NCI-H1048 (cell line): ENCODE measurements at regions not wholly inside any gene's neighbourhood (a gene's known extent, or its start where the extent isn't known, plus 50 kb on each side); places are given as distances from the start of the nearest gene placed in this dataset.
"Not testable (repeated sequence)": the region's sequence is repeated elsewhere in the genome, so short reads cannot be mapped to it uniquely, and the experiment has no call there.

Experiments
- DNase-seq: peaks from one replicate; lab custom pipeline; 2025; lab: John Stamatoyannopoulos, UW

DNA sequence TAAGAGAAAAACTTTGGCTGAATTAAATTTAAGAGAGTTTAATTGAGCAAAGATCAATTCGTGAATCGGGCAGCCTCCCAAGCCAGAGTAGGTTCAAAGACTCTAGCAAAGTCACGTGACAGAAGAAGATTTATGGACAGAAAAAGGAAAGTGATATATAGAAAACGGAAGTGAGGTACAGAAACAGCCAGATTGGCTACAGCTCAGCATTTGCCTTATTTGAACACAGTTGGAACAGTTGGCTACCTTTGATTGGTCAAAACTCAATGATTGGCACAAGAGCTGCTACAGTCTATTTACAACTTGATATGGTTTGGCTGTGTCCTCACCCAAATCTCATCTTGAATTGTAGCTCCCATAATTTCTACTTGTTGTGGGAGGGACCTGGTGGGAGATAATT lies 102.6 kb downstream of the PLG start:
- DNase-seq: no peak

DNA sequence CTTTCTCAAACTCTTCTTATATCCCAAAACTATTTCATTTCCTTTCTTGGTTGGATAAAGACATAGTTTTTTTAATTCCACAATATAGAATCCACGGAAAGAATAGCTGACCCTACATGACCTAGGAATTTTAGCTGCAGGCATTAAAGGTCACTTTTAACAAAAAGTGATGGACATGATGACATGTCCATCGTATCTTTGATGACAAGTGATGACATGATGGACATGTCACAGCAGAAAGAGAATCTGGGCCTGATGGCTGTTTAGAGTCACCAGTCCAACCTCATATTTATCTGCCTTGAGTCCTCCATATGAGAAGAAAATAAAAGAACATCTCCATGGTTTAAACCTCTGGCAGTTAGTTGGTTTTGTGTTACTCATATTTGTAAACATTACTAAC lies 106.2 kb downstream of the PLG start:
- DNase-seq: no peak

DNA sequence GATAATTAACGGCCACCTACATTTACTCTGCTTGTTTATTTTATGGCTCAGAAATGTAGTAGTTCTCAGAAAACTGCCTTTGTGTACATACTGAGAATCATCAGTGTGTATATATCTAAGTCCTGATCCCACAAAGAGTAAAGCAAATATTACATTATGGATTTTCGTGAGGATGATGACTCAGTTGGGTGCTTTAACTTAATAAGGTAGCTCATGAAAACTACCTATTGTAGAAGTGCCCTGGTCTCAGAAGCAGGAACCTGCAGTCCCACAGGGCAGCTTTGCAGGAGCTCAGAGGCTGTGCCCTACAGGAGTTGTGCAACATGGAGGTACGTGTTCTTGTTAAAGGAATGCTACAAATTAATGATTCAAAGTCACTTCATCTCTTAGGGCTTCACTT lies 108.2 kb downstream of the PLG start:
- no peak for DNase-seq

DNA sequence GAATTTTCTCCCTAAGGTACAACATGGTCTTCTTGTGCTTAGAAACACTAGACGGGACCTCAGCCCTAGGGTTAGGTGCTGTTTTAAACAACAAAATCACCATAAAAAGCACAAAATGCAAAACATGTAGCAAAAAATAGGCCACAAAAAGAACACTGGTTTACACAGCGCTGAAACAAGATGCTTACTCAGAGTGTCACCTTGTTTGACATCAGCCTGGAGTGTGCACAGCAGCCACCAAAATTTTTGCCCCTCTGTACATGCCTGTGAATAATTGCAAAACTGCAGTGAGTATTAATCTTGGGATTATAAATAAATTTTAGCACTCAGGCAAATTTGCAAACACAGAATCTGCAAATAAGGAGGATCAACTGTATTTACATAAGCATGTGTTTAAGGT lies 110.1 kb downstream of the PLG start:
- DNase-seq: no peak

DNA sequence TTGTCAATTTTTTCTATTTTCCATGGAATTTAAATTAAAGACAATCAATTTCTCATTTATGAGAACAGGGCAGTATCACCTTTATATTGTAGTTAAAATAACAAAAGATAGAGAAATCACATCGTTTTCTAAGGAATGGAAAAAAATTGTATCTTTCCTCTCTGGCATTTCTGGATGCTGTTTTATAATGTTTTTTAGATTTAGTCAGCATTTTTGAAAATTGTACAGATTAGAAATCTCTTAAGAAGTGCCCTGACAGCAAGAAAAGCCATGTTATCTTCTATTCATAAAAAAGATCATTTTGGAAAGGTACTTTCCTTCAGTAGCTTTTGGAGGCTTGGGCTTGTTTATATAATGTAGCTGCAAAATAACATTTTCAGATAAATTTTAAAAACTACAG lies 116.9 kb downstream of the PLG start:
- DNase-seq: no peak

DNA sequence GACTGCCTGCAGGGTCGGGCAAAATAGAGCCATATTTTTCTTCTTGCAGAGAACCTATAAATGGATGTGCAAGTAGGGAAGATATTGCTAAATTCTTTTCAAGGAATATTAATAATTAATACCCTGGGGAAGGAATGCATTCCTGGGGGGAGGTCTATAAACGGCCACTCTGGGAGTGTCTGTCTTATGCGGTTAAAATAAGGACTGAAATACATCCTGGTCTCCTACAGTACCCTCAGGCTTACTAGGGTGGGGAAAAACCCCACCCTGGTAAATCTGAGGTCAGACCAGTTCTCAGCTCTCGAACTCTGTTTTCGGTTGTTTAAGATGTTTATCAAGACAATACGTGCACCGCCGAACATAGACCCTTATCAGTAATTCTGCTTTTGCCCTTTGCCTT lies 118.6 kb downstream of the PLG start:
- DNase-seq: not testable (repeated sequence)

DNA sequence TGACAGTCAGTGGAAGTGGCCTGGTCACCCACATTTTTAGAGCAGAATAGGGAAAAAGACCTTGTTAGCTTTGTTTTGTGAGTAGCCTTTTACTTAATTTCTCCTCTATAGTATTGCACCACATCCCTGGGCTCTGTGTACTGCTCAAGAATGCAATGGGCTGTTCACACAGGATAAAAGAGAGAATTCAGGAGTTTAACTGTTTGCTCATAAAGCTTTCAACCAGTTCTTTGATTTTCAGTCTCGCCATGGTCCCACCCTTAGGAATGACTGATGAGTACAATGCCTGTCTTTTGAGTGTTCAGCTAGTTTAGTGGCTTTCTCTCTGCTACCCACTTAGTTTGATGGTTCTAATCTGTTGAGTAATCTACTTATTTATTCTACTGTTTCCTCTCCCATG lies 129.7 kb downstream of the PLG start:
- DNase-seq: no peak

DNA sequence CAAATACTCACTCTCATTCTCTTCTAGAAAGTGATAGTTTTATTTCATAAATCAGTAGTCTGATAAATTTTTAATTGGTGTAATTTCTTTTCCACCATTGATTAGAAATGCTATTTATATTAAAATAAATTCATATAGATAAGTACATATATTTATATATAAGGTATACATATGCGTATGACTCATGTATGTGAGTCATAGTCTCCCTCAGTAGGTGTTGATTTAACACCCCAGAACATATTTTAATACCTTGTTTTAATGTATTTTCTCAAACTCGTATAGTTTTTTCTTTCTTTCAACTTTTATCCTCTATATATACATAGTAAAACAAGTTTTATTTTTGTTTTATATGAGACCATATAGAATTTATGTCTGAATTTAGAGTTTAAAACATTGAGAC lies 130.4 kb downstream of the PLG start:
- no peak for DNase-seq

DNA sequence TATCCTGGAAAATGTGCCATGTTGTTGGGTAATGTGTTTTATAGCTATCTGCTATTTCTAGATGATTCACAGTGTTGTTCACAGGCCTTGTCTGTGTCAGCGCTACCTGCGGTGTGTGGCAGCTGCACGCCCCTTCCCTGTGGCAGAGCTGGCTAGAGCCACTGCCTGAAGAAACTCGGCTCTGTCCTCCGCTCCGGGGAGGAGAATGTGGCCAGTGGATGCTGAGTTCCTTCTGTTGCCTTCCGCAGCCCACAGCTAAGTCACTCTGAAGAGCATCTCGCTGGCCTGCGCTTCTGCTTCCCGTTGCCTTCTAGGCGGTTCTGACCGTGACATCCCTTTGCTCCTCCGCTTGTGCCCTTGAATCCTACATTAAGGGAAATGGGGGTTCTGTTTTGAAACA lies 135.1 kb downstream of the PLG start:
- DNase-seq: no peak

DNA sequence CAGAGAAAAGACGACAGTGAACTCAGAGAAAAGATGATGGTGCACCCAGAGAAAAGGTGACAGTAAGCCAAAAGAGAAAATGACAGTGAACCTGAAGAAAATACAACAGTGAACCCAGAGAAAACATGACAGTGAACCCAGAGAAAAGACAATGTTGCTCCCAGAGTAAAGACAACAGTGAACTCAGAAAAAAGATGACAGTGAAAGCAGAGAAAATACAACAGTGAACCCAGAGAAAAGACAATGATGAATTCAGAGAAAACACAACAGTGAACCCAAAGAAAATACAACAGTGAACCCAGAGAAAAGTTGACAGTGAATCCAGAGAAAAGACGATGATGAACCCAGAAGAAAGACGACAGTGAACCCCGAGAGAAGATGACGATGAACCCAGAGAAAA lies 140.5 kb upstream of the MAP3K4 start:
- DNase-seq: no peak

DNA sequence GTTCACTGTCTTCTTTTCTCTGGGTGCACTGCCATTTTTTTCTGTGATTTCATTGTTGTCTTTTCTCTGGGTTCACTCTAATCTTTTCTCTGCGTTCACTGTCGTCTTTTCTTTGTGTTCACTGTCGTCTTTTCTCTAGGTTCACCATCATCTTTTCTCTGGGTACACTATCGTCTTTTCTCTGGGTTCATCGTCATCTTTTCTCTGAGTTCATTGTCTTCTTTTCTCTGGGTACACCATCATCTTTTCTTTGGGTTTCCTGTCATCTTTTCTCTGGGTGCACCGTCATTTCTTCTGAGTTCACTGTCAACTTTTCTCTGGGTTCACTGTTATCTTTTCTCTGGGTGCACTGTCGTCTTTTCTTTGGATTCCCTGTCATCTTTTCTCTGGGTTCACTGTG lies 137.6 kb upstream of the MAP3K4 start:
- DNase-seq: no peak

DNA sequence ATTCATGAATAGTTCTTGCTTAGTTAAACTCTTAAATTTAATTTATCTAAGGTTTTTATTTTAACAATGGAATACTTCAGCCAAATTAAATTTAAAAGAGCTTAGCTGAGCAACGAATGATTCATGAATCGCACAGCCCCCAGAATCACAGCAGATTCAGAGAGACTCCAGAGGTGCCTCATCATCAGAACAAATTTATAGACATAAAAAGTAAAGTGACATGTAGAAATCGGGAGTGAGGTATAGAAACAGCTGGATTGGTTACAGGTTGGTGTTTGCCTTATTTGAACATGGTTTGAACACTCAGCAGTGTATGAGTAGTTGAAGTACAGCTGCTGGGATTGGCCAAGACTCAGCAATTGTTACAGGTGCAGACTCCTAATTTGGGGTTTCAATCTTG lies 132.7 kb upstream of the MAP3K4 start:
- DNase-seq: no peak

DNA sequence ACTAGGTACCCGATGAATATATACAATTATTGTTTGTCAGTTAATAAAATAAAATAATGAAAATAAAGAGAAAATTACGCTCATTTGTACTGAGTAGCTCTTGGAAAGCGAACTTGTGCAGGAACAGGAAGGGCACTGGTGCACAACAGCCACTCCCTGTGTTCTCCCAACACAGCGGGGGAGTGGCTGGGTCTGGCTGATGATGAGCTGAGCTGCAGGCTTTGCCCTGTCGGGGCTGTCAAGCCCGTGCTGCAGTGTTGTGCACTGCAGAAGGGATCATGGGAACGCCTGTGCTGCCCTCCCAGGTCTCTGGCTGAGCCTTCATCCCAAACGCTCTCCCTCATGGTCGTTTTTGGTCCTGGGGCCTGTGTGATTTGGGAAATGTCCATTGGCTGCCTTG lies 131.7 kb upstream of the MAP3K4 start:
- DNase-seq: no peak

DNA sequence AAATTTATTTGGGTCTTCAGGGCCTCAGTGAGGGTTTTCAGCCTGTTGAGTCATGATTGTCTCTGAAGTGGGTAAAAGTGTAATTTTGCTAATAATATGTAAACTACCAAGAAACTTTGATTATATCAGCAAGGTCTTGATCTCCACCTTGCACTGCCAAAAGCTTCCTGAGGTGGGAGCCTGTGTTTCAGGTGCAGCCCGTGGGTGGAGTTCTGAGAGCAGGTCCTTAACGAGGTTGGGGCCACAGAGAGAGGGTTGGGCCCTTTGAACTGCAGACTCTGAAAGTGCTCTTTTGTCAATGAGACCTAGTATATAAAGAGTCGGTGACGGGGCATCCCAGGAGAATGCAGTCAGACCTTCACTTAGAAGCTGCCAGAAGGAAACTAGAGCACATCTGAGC lies 129.7 kb upstream of the MAP3K4 start:
- no peak for DNase-seq

DNA sequence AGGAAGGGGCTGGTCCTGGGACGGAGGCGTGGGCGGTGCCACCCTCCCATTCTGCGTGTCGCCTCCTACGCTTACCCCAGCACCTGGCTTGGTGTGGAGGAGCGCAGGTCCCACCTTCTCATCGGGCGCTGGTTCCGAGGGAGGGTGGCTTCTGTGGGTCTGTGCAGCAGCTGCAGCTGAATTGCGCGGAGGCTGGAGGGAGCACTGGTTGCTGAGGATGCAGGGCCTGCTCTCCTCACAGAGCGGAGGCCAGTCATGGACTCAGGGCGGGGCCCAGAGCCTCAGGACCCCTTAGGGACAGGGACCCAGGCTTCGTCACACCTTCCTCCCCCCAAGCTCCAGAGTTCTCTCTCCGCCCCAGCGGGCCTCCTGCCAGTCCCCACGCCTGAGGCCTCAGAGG lies 127.8 kb upstream of the MAP3K4 start:
- DNase-seq: no peak

DNA sequence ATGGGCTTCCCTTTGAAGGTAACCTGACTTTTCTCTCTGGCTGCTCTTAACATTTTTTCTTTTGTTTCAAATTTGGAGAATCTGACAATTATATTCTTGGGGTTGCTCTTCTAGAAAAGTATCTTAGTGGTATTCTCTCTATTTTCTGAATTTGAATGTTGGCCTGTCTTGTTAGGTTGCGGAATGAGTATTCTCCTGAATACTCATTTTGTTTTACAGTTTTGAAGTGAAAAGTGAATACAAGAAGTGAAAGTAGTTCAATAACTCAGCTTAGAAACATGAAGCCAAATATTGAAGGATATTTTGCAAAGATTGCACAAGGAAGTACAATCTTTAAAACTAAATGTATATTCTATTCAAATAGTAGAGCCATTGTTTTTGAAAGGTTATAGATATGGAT lies 120.2 kb upstream of the MAP3K4 start:
- DNase-seq: no peak

DNA sequence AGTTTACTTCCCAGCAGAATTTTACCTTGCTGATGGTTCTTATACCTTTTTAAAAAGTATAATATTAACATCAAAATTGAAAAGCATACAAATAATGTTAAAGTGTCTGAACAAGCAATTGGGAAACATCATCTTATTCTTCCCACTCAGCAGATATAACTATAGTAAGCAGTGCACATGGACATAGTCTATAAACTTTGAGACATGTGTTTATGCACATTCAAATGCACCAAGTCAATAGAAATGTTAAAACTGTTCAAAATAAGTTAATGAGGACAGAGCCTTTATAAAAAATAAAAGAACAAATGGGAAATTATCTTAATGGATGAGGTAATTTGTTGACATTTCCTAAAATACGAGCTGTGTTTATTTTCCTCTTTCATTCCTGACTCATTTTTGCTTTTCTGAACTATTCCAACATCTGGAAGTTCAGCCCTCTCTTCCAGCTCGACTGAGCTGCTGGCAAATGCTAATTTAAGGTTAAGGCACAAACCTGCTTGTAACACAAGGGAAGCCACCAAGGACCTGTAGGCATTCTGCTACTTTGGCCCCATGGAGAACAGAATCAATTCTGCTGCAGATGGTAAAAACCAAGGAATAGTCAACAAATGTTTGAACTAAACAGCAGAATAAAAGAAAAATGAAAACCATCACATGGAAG lies 110.3 kb upstream of the MAP3K4 start:
- no peak for DNase-seq

DNA sequence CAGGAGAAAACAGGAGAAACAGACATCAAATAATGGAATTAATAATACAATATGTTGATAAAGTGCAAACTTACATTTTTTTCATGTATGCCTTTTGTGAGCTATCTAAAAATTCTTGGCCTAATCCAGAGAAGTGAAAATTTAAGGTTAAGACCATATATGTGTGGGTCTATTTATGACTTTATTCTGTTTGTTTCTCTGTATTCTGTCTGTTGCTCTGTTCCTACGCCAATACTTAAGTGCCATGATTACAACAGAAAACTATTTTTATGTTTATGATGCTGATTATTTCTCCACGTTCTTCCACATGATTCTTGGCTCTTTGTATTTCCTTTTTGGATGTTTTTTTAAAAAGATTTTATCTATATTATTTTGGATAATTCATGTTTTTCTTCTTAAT lies 109.6 kb upstream of the MAP3K4 start:
- no peak for DNase-seq

DNA sequence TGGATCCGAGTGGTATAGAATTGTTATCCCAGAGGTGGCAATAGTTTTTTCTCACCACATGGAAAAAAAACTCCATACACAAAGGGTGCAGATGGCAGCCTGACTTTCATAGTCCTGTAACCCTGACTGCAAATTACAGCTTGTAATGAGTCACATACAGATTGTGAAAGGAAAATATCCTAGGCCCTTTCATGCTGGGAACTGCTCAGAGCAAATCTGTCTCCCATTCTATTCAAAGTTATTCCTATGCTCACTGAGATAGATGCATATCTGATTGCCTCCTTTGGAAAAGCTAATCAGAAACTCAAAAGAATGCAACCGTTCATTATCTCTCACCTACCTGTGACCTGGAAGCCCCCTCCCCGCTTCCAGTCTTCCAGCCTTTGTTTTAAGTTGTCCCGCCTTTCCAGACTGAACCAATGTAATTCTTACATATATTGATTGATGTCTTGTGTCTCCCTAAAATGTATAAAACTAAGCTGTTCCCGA lies 108.7 kb upstream of the MAP3K4 start:
- no peak for DNase-seq

DNA sequence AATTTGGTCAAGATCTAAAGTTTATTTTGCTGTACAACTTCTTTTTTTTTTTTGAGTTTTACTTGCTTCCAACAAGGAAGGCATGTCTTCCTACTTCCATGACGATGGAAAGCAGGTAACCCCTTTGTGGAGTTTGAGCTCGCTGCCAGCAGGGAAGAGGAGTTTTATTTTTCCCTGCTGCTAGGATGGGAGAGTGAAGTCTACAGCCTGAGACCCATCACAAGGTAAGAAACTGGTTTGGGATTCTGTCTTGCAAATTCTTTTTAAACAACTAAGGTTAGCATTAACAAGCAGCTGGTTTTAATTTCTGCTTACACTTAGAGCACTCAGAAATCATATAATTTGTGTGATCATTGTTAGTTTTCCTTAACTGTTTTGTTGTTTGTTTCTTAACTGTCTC lies 108.0 kb upstream of the MAP3K4 start:
- no peak for DNase-seq

DNA sequence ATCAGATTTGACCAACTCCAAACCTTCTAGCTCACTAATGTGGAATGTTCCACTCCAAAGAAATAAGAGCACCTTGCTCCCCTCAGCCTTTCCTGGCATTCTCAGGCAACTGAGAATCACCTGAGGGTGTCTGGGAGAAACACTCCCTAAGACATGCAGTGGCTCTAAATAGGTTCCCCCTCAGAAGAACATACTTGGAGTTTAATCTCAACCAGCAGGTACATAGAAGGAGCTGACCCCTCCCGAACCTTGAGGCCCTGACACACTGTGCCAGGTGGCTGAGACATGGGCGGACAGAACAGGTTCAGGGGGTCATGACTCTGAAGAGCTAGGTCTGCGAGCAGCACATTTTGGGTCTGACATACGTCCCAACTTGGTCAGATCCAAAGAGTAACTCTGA lies 107.6 kb upstream of the MAP3K4 start:
- no peak for DNase-seq

DNA sequence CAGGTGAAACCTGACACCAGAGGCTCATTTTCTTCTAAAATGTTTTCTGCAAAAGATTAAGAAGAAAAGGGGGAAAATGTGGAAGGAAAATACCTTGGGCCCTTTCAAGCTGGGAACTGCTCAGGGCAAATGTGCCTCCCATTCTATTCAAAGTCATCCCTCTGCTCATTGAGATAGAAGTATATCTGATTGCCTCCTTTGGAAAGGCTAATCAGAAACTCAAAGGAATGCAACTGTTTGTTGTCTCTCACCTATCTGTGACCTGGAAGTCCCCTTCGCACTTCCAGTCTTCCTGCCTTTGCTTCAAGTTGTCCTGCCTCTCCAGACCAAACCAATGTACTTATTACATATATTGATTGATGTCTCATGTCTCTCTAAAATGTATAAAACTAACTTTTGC lies 102.4 kb upstream of the MAP3K4 start:
- DNase-seq: not testable (repeated sequence)

DNA sequence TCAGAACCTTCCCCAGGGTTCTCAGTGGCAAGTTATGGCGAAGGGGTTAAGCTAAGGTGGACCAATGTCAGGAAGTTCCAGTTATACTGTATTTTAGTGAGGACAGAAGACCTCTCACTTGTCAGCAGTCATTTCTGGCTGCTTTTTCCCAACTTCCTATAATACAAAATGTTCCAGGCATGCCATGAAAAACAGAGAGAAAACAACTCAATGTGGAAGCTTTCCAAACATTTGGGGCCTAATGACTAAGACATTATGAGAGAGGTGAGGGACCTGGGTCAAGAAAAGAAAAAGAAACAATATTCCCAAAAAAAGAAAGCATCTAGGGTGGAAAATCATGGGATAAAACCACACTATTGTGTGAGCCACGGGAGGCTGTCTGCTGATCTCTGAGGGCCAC lies 99.9 kb upstream of the MAP3K4 start:
- no peak for DNase-seq

DNA sequence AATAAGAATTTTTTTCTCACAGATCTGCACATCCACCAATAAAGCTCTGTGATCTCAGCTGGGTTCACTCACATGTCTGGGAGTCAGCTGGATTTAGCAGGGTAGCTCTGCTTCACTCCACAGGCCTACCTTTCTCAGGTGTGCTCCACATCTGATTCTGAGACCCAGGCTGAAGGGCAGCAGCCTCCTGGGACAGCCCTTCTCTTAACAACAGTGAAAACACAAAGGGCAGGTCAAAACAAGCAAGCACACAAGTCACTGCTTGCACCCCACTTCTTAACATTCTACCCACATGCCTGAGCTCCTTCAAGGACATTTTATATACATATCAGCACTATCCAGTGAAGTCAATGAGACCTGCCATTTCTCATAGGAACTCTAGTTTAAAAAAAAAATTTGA lies 96.0 kb upstream of the MAP3K4 start:
- DNase-seq: no peak
